ENCODE measurements at regions not wholly inside any gene's neighbourhood (a gene's known extent, or its start where the extent isn't known, plus 50 kb on each side); places are given as distances from the start of the nearest gene placed in this dataset.

DNA sequence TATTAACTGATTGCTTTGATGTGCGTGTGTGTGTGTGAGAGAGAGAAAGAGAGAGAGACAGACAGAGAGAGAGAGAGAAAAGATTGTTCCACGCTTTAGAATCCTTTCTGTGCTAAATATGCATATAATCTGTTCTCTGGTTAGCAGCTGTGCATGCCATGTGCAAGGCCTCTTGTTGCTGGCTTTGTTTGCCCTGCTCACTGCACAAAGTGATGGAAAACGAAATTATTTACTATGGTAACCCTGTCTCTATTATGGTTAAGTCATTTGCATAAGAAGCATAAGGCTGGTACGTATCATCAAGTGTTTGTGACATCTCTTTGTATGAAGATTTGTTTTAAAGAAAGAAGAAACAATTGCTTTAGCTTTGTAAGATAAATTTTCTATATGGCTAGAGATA, 190.2 kb upstream of the POF1B start:
- TF ChIP-seq, protein P1, sequence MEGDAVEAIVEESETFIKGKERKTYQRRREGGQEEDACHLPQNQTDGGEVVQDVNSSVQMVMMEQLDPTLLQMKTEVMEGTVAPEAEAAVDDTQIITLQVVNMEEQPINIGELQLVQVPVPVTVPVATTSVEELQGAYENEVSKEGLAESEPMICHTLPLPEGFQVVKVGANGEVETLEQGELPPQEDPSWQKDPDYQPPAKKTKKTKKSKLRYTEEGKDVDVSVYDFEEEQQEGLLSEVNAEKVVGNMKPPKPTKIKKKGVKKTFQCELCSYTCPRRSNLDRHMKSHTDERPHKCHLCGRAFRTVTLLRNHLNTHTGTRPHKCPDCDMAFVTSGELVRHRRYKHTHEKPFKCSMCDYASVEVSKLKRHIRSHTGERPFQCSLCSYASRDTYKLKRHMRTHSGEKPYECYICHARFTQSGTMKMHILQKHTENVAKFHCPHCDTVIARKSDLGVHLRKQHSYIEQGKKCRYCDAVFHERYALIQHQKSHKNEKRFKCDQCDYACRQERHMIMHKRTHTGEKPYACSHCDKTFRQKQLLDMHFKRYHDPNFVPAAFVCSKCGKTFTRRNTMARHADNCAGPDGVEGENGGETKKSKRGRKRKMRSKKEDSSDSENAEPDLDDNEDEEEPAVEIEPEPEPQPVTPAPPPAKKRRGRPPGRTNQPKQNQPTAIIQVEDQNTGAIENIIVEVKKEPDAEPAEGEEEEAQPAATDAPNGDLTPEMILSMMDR (IDR thresholded peaks at IDR 0.05; ENCODE audit: low read depth, low read length) = no peak
- TF ChIP-seq EZH2phosphoT487 (IDR thresholded peaks at IDR 0.05; ENCODE audit: low read depth) = no peak
